ENCODE measurements at regions not wholly inside any gene's neighbourhood (a gene's known extent, or its start where the extent isn't known, plus 50 kb on each side); places are given as distances from the start of the nearest gene placed in this dataset.

DNA sequence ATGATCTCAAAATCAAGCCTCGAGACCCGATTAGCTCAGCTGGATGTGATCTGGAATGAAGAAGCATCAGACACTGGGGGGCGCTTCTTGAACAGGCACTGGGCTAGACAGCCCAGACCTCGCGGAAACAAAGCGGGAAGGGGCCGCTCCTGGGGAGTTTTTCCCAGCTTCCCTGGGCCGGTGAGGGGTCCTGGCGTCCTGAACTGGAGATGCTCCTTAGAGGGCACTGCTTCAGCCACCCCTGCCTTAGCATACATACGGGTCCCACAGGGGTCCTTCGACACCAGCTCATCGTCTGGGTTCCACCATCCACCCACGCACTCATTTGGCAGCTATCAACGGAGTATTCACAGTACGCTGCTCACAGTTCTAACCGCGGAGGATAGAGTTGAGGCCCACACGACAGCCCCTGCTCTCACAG lies 146.7 kb downstream of the TSN start:
- peak; percentile 8 for DNase-seq

DNA sequence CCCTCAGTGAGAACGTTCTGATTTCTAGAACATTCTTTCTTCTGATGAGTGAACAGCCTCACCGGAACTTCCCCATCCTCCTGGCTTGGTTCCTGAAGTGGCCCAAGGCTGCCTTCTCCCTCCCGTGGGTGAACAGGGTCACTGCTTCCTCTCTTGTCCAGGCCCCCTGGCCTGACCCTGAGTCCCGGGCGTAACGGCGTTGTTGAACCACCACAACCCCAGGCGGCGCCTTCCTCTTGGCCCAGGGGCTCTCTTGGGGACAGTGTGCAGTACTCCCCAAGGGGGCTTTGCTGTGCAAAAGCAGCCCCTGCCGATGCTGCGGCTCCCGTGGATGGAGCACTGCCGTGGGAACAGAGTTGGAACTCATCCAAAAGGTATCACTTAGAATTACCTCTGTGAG lies 147.2 kb downstream of the TSN start:
- no peak for DNase-seq

DNA sequence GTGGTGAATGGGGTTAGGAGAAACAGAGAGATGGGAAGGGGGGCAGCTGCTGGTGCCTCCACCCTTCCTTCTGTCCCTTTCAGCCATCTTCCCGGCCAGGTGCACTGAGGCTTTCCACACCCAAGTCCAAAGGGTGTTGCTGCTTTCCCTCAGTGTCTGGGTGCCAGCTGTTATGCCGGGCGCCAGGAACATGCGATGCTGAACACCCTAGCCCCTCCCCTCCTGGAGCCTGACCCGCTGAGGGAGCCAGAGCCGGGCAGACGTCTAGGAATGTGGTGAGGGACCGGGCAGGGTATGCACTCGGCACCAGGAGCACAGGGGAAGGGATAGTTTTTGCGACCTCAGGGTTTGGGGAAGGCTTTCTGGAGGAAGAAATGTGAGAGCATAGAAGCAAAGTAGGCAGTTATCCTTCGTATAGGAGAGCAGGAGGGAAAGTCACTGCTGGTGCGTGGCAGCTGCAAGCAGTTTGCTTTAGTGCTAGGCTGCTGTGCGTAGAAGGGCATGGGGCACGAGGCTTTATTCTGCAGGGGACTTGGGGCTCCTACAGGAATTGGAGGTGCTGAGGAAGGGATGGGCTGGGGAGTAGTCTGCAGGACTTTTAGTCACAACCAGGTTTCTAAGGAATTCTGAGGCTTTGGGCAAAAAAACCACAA lies 147.7 kb downstream of the TSN start:
- no peak for DNase-seq

DNA sequence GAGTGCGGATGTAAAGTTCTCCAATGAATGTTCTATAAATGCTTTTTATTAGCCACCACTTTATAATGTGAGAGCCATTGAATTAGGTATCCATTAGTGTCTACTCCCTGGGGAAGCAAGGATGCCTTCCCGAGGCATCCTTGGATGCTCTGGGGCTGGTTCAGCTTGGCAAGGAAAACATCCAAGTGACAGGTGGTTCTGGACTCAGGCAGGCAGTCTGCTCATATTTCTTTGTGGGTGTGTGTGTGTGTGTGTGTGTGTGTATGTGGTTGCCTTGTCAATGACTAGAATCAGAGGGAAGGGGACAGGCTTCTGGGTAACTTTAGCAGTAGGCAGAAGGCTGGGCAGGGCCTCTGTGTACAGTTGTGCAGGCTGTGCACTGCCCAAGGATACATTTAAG lies 149.2 kb downstream of the TSN start:
- no peak for DNase-seq

DNA sequence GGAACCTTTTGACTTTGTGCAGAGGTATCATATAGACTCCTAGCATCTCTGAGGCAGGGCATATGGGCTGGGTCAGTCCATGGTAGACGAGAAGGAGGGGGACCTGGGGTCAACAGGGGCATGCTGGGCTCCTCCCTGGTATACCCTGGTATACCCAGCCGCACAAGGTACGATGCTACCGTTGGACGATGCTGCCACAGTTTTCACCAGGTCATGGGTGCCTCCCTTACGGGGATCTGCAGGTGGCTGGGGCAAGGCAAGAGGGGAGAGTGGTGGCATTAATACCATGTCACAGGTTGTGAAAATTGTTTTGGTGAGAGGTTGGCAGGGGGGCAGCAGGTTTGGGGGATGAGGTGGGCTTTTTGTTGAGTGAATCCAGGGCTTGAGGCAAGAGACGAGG lies 149.8 kb downstream of the TSN start:
- no peak for DNase-seq

DNA sequence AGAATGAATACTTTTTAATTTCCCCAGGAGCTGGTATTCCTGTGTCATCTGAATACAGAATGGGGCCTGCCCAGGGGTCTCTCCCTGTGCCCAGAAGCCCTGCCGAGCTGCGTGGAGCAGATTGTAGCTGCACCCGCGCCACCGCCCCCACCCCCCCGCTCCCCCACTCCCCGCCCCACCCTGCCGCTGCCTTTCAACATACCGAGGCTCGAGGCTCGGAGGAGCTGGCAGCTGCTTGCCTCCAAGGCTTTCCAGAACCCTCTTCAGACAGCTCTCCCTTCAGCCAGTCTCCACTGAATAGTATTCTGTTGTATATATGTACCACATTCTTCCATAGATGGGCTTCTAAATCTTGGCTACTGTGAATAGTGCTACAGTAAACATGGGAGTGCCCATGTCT lies 150.7 kb downstream of the TSN start:
- no peak for DNase-seq

DNA sequence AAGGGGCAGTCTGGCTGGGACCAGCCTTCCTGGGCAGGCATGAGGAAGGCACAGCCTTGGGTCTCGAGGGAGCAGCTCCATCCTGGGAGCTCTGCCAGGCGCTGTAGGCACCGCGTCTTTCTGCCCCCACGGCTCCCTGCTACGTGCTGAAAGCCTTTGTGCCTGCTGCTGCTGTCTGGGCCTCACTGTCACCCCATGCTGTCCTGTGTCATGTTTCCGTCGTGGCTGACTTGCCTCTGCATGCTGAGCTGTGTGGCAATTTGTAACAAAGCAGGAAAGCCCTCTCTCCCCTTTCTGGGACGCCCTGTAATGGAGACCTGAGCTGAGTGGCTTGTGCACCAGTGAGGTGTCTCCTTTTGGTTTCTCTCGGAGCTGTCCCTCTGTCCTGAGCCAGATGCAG lies 152.5 kb downstream of the TSN start:
- DNase-seq = no peak

DNA sequence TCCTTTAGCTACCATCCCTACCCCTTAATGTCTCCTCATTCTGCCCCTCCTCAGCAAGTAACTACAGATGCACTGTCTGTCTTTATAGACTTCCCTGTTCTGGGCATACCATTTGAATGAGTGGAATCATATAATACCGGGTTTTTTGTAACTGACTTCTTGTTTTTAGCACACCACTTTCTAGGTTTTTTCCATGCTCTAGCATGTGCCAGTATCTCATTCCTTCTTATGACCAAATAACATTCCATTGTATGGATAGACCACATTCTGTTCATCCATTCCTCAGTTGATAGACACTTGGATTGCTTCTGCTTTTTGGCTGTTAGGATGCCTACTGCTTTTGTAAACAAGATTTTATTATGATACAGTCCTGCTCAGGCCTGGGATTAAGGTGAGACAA lies 154.7 kb downstream of the TSN start:
- DNase-seq = no peak

DNA sequence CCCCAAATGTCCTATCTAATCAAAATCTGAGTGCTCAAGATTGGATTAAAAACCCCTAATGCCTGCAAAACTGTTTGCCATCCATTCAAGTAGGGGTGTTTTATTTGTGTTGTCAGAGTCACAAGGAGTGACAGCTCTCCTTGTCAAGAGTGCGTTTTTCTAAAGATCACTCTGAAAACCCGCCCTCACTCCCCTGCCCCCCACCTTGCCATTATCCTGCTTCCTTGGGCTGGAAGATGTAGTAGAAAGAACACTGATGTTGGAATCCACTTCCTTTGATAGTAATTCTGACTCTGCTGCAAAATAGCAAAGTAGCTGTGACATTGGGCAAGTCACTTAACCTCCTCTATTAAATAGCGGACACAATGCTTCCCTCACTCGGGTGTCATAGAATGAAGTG lies 155.6 kb downstream of the TSN start:
- no peak for DNase-seq

DNA sequence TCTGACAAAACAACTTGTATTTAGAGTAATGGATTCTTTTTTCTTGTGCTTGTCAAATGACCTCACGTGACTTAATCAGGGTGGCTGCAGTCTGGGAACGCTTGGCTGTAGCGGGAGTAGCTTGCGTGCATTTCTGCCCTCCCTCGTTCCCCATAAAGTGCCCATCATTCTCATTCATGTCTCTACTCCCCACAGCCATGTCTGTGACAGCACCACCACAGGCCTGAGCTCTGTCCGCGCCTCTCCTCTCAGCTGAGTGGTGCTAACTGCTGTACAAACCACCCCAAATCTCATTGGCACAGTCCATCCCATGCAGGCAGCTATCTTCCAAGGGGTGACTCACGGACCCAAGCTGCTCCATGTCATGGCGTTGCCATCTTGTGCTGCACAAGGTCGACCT lies 161.7 kb downstream of the TSN start:
- no peak for DNase-seq

DNA sequence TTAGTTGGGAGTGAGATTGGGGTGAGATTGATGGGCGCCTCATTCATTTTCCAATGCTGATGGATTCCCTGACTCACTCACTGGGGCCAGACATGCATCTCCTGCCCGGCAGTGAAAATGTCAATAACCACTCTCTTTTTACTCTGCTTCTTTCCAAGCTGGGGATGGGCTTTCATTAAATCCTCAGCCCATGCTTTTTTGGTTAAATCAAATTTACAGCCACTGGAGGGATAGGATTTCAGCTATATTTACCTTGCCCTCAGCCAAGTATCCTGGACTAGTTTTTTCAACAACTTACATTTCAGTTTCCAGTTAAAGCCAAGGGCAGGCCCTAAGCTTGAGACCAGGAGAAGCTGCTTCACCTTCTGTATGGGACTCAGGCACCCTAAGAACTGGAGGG lies 162.8 kb downstream of the TSN start:
- no peak for DNase-seq

DNA sequence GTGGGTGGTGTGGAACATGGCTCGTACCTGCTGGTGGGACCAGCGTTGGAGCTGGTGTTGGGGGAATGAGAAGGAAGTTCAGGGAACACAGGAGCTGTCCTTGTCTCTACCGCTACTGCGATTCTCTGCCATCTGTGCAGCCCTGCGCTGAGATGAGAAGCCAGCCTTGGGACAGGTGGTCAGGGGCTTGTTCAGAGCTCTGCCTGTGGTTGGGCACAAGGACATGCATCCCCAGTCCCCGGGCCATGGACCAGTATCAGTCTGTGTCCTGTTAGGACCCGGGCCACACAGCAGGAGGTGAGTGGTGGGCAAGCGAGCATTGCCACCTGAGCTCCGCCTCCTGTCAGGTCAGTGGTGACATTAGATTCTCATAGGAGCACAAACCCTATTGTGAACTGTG lies 164.4 kb downstream of the TSN start:
- DNase-seq = no peak

DNA sequence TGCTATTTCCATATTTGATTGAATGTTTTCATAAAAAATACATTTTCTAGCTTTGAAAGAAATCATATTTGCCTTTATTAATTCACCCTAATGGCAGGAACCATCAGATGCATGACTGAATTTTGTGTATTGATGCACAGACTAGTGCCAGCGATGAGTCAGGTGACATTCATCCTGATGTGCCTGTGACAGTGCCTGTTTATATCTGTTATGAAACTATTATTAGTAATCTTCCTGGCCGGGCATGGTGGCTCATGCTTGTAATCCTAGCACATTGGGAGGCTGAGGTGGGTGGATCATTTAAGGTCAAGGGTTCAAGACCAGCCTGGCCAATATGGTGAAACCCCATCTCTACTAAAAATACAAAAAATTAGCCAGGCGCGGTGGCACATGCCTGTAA lies 170.0 kb downstream of the TSN start:
- DNase-seq = no peak

DNA sequence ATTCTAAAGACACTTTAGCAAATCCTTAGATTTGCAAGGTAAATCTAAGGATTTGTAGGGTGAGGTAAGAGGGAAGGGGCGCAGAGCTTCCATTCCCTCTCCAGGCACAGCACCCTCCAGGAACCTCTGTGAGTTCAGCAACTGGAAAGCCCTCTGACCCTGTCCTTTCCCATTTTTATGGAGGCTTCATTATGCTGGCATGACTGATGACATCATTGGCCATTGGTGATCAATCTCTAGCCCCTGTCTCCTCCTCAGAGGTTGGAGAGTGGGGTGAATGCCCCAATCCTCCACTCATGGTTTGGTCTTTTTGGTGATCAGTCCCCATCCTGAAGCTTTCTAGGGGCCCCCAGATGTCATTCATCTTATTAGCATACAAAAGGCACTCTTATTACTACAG lies 187.8 kb downstream of the TSN start:
- no peak for DNase-seq

DNA sequence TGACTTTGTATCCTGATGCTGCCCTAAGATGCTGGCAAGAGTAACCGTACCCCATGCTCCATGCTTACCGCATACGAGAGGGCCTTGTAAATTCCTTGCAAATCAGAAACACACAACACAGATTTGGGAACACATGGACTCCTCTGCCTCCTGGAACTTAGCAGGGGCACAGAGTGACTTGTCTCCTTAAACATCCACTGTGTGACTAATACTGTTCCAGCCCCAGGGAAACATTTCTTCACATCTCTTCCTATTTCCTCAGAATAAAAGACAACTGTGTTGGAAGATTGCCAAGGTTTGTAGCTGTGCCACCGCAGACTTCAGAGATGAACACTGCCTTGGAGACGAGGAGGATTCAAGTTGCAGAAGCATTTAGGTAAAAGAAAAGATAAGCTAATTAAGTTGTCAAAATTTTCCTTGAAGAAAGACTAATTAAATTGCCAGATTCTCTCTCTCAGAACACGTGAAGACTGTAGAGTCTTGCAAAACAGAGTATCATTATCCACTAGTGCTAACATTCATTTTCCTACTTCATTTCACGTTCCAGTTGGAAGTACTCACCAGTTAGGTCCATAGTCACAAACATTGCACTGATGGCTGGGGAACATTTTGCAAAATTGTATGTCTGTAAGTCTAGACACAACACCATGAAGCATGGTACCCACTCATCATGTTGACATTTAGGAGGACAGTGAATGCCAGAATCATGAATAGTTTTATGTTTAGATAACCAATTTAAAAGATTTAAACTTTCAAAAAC lies 188.8 kb downstream of the TSN start:
- peak; percentile 25 for DNase-seq

DNA sequence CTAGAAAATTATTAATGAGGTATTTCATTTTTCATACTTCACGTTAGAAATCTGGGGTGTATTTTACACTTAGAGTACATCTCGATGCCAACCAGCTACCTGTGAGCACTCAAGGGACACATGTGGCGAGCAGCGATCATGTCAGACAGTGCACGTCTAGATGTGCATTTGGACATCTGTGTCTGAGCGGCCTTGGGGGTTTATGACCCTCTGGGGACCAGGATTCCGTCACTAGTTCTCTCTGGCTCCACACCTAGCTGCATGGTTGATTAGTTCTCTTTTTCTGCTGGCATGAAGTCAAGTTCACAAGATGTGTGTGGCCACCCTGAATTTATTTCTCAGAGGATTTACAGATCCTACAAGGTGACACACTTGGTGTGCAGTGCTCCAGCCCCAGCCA lies 192.2 kb downstream of the TSN start:
- DNase-seq = no peak

DNA sequence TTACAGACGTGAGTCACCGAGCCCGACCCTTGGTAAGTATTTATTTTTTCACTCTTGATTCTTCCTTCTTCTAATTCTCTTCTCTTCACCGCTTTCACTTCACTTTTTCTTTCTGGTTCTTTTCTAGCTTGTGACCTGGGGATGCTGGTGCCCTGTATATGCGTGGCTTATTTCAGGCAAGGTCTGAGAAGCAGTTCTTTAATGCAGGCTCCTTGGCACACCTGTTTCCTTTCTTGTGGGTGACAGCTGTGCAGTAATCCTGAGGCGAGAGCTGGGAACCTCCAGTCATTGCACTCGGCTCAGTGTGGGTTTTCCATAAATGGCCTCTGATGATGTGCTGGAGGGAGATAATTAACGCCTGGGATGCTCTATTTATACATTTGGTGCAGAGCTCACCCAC lies 193.8 kb downstream of the TSN start:
- no peak for DNase-seq

DNA sequence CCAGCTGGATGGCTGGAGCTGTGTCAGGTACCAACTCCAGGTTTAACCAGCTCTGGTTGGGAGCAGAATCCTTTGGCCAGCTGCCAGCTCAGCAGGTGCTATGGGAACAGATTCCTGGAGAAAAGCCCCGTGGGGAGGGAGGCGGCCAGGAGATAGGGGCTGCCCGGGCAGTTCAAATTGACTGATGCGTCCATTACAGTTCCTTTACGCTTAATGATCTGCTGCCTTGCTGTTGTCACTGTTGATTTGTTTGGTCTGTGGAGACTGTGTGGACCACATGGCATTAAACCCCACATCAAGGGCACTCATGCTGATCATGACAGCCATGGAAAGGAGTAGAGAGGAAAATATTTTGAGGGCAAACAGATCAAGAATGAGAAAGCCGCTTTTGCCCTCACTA lies 200.0 kb downstream of the TSN start:
- DNase-seq = no peak

DNA sequence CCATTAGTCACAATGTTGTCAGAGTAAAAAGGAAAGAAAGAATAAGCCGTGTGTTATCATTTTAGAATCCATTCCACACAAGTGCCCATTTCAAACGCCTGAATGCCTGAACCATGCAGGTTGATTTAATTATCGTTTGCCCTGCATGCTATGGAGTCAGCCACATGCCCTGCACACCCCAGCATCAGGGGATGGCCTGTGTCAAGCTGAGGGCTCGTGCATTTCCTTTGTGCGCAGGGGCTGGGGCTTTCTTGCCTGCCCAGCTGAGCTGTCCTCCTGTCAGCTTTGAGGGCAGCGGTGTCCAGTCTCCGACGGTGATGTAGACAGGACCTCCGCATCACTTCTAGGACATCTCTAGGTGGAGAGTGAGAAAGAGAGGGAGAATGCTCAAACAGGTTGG lies 200.4 kb downstream of the TSN start:
- DNase-seq = no peak

DNA sequence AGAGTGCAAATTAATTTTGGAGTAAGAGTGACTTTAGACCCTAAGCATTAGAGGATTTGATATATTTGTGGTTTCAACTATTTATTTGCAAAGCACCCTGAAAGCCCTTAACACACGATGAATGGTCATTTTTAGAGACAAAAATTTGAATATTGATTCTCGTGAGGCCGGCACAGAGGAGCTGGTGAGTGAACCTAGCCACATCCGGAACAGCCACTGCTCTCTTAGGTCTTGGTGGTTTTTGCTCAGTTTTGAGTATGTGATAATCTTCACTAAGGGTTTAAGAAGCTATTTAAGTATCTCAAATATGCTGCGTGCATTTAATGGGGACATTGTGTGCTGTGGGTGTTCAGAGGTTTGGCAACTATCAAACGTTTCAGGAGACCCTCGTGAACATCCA lies 204.8 kb downstream of the TSN start:
- no peak for DNase-seq

DNA sequence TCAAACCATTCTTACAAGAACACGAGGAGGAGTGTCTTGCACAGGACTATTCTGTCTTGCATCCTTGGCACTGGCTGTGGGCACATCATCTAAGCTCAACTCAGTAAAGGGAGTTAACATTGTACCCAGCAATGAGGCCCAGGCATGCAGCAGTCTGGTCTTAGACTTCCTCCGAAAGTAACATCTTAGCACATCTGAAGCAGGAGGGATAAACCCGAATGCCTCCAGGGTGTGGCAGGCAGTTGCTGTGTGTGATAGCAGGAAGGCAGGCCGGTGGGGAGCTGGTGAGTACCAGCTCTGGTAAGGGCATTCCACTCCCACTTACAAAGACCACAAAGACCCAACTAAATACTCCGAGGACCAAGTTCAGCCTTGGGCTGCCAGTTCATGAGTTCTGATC lies 206.3 kb downstream of the TSN start:
- no peak for DNase-seq

DNA sequence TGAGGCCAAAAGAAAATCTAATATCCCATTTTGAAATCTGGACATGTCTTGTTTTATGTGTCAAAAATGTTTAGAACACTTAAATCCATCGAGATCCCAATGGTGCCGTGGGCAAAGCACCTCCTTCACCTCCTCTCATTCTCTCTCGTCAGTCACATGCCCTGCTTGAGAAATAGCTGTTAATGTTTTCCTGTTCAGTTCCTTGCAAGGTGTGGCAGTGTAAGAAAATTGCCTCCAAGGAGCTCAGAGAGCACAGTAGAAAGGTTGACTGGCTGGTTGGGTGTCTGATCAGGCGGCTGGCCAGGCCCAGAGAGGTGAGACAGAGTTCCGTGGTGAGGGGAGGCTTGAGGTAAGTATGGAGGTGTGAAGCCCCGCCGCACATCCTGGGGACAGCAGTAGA lies 210.2 kb downstream of the TSN start:
- no peak for DNase-seq

DNA sequence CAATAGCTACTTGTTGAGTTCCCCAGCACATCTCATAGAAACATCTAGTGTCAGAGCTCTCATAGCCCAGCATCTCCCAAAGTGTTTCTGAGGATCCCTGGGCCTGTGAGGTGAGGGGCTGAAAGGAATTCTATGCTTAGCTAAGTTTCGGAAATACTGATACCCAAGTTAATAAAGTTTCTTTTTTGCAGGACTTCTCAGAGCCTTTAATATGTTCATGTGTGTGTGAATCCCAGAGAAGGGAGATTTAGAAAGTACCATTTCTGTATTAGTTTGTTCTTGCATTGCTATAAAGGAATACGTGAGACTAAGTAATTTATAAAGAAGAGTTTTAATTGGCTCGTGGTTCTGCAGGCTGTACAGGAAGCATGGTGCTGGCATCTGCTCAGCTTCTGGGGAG lies 211.2 kb downstream of the TSN start:
- no peak for DNase-seq

DNA sequence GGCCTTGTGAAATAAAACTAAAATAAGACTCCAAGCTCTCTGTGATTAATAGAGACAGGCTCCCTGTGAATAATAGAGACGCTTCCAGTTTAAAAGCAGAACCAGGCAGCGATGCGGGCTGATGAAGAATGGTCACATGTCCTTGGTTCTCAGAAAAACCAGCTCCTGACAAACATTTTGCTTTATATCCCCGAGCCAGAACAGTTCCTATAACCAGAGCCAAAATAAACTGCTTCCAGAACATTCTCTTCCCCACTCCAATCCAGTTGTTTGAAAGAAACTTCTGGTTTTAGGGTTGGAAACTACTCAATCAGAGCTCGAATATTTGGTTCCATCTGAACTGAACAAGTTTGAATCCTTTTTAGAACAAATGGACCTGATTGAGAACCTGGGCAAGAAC lies 213.7 kb downstream of the TSN start:
- DNase-seq = peak; percentile 27

Data from hematopoietic multipotent progenitor cell treated with erythropoietin and hydrocortisone succinate and interleukin-3 and kit ligand, for 6 days (in vitro differentiated cells).